Esophagus muscularis mucosa (tissue), 4 donors: ENCODE measurements at regions not wholly inside any gene's neighbourhood (a gene's known extent, or its start where the extent isn't known, plus 50 kb on each side); places are given as distances from the start of the nearest gene placed in this dataset.

Experiments
- EP300 ChIP-seq: sonication (generic); formaldehyde crosslinking; IDR thresholded peaks from one replicate; pipeline ENCODE4 v1.6.1; 2017; ENCODE audit warnings: antibody characterized with exemption
- POLR2AphosphoS5 ChIP-seq, 2 donors: sonication (generic); formaldehyde crosslinking; IDR thresholded peaks; one replicate each; pipeline ENCODE4 v1.6.1; 2017; ENCODE audit warnings: antibody characterized with exemption in 2 of 2
- TF ChIP-seq, protein P1 (sequence below), 3 experiments: fragments of 200-600 bp in 2 of 3; fragments of 450-650 bp in 1 of 3; sonication (generic) in 2 of 3; IDR thresholded peaks; one replicate each; pipeline ENCODE4 v1.5.1; 2017 to 2019; ENCODE audit warnings: antibody characterized with exemption in 3 of 3, mild to moderate bottlenecking in 2 of 3, moderate library complexity in 1 of 3

DNA sequence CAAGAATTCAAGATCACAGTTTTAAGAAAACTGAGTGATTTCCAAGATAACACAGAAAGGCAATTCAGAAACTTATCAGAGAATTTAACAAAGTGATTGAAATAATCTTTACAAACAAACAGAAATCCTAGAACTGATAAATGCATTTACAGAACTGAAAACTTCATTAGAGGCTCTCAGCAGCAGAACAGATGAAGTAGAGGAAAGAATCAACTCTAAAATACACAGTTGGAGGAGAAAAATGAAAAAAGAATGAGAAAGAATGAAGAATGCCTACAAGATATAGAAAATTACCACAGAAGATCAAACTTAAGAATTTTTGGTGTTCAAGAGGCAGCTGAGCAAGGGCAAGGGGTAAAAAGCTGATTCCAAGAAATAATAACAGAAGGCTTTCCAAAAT, 168.8 kb downstream of the POLR2M start:
- TF ChIP-seq, protein P1, sequence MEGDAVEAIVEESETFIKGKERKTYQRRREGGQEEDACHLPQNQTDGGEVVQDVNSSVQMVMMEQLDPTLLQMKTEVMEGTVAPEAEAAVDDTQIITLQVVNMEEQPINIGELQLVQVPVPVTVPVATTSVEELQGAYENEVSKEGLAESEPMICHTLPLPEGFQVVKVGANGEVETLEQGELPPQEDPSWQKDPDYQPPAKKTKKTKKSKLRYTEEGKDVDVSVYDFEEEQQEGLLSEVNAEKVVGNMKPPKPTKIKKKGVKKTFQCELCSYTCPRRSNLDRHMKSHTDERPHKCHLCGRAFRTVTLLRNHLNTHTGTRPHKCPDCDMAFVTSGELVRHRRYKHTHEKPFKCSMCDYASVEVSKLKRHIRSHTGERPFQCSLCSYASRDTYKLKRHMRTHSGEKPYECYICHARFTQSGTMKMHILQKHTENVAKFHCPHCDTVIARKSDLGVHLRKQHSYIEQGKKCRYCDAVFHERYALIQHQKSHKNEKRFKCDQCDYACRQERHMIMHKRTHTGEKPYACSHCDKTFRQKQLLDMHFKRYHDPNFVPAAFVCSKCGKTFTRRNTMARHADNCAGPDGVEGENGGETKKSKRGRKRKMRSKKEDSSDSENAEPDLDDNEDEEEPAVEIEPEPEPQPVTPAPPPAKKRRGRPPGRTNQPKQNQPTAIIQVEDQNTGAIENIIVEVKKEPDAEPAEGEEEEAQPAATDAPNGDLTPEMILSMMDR (IDR thresholded peaks at IDR 0.05): no peak
- no peak for TF ChIP-seq POLR2AphosphoS5 (IDR thresholded peaks at IDR 0.05)
- TF ChIP-seq EP300: no peak
